ACC112 (cell line): ENCODE measurements at regions not wholly inside any gene's neighbourhood (a gene's known extent, or its start where the extent isn't known, plus 50 kb on each side); places are given as distances from the start of the nearest gene placed in this dataset.
"Not testable (repeated sequence)": the region's sequence is repeated elsewhere in the genome, so short reads cannot be mapped to it uniquely, and the experiment has no call there.

Experiments used
- H2AFZ ChIP-seq: fragments of 200-600 bp; sonication (generic); one replicate; pipeline ENCODE4 v1.6.0; 2017; ENCODE audit warnings: antibody characterized with exemption, low read length; ENCODE audit not compliant: unreplicated experiment
- H3K27ac ChIP-seq: fragments of 200-600 bp; sonication (generic); 2 replicates; pipeline ENCODE4 v1.5.1; 2014; ENCODE audit warnings: low read depth, mild to moderate bottlenecking, antibody characterized with exemption, low read length, moderate library complexity
- H3K27me3 ChIP-seq: fragments of 200-600 bp; sonication (generic); 2 replicates; pipeline ENCODE4 v1.6.1; 2014; ENCODE audit warnings: mild to moderate bottlenecking, antibody characterized with exemption, low read length, moderate library complexity, mixed read lengths; ENCODE audit not compliant: insufficient read depth
- H3K36me3 ChIP-seq: fragments of 200-600 bp; sonication (generic); 2 replicates; pipeline ENCODE4 v1.6.1; 2016; ENCODE audit warnings: mild to moderate bottlenecking, antibody characterized with exemption, low read length, moderate library complexity, mixed read lengths; ENCODE audit not compliant: insufficient read depth
- H3K4me1 ChIP-seq: fragments of 200-600 bp; sonication (generic); one replicate; pipeline ENCODE4 v1.6.1; 2016; ENCODE audit warnings: low read length, mixed read lengths; ENCODE audit not compliant: insufficient read depth, unreplicated experiment, control insufficient read depth
- H3K4me3 ChIP-seq: fragments of 200-600 bp; sonication (generic); 2 replicates; pipeline ENCODE4 v1.5.1; 2014; ENCODE audit warnings: mild to moderate bottlenecking, low read depth, low read length
- H3K79me2 ChIP-seq: fragments of 200-600 bp; sonication (generic); one replicate; pipeline ENCODE4 v1.6.0; 2016; ENCODE audit warnings: low read length; ENCODE audit not compliant: control insufficient read depth, unreplicated experiment, insufficient read depth

DNA sequence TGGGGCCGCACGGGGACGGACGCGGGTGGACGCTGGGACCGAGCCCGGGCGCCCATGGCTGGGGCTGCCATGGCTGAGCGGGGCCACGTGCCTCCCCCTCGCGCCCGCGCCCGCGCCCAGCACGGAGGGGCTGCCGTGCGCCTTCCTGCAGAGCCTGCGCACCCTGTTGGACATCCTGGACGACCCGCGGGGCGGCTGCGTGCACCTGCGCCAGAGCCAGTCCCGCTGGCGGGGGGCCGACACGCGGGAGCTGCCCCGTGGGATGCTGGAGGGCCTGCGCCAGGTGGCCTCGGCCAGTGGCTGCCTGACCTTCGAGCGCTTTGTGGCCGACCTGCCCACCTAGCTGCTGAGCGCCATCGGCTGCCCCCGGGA lies 72.5 kb upstream of the KCTD7 start:
- H3K27me3 ChIP-seq, result no peaks in the 10 kb centered on the region
- H3K79me2 ChIP-seq, result peaks cover 13% of the 10 kb centered on the region
- peaks cover 5% of the 10 kb centered on the region for H3K4me1 ChIP-seq
- no peak overlapping the region for H3K27ac ChIP-seq
- H2AFZ ChIP-seq, result no peak overlapping the region
- H3K4me3 ChIP-seq, result no peak overlapping the region
- peaks cover 9% of the 10 kb centered on the region; the same call in 1 of the 2 replicates for H3K36me3 ChIP-seq

DNA sequence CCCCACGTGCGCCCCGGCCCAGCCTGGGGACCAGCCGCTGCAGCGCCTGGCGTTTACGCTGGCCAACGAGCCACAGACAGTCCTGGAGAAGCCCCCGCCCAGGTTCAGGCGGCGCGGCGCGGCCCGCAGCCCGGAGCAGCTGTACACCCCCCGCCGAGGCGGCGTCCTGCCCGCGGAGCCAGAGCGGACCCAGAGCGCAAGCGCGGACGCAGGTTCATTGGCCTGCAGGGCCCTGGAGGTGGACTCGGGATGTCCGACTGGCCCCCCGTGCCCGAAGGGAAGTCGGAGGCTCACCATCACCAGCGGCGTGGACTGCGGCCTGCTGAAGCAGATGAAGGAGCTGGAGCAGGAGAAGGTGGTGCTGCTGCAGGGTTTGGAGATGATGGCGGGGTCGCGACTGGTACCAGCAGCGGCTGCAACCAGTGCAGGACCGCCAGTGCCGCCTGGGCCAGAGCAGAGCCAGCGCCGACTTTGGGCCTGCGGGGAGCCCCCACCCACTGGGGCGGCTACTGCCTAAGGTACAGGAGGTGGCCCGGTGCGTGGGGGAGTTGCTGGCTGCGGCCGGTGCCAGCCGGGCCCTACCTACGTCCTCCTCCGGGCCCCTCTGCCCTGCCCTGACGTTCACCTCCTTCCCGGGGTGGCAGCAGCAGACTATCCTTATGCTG lies 72.0 kb upstream of the KCTD7 start:
- no peak overlapping the region for H3K4me3 ChIP-seq
- H3K4me1 ChIP-seq, result peaks cover 5% of the 10 kb centered on the region
- H2AFZ ChIP-seq, result no peak overlapping the region
- H3K36me3 ChIP-seq, result peaks cover 9% of the 10 kb centered on the region; the same call in 1 of the 2 replicates
- H3K27me3 ChIP-seq, result no peaks in the 10 kb centered on the region
- no peak overlapping the region for H3K27ac ChIP-seq
- peaks cover 11% of the 10 kb centered on the region for H3K79me2 ChIP-seq

DNA sequence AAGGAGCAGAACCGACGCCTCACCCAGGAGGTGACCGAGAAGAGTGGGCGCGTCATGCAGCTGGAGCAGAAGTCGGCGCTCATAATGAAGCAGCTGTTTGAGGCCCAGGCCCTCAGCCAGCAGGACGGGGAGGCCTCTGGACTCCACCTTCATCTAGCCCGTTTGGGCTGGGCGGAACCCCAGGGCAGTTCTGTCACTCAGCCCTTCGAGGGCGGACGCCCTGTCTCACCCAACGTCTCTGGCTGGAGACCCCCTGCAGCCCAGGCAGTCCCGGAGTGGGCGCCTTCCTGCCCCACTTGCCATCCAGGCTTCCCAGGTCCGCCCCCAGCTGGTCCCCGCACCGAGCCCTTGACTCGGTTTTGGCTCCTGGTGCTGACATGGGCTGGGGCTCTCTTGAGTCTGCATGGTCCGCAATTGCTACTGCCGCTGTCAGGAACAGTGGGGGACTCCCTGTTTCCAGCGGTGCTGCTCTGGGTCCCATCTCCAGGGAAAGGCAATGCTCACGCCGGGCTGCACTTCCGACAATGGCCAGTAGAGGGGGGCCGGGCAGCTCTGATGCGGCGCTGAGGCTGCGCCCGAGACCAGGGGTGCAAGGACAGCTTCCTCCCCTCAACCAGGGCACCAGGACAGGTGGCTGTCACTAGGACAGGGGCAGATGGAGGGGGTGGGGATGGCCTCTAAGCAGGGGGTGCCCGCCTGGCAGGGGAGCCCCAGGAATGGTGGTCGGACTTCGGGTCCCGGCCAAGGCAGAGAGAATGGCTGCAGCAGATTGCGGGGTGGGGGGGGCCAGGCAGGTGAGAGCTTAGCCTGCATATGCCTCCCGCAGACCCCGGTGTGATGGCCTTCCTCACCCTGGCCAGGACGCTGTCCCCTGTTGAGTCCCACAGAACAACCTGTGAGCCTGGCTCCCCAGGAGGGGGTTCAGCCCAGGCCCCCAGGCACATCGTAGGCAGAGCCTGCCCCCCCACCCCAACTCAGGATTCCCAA lies 71.2 kb upstream of the KCTD7 start:
- no peak overlapping the region for H3K4me3 ChIP-seq
- peaks cover 11% of the 10 kb centered on the region for H3K79me2 ChIP-seq
- H3K4me1 ChIP-seq, result peaks cover 2% of the 10 kb centered on the region
- H3K27me3 ChIP-seq, result no peaks in the 10 kb centered on the region
- no peak overlapping the region for H2AFZ ChIP-seq
- H3K36me3 ChIP-seq, result peaks cover 9% of the 10 kb centered on the region; the same call in 1 of the 2 replicates
- no peak overlapping the region for H3K27ac ChIP-seq

DNA sequence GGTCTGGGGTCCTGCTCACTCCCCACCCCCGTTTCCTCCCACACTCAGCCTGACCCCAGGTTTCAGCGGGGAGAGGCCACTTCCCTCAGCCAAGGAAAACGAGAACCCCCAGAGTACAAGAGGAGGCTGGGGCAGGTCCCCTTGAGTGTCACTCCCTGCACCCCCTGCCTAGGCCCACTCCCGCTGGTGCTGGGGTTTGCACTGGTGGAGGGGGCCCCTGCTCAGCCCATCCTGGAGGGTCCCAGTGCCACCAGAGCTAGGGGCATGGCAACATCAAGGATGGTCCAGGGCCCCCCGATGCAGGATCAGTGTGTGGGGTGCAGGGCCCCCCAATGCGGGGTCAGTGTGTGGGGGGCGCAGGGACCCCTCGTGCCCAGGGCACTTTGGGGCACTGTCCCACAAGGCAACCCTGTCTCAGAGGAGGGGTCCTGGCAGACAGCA lies 70.5 kb upstream of the KCTD7 start:
- Histone ChIP-seq H3K4me3 (no peak overlapping the region), H3K4me1 (no peaks in the 10 kb centered on the region), H2AFZ (no peak overlapping the region), H3K27ac (no peak overlapping the region), H3K36me3 (peaks cover 4% of the 10 kb centered on the region; the same call in 1 of the 2 replicates), H3K79me2 (peaks cover 11% of the 10 kb centered on the region), H3K27me3 (no peaks in the 10 kb centered on the region)

DNA sequence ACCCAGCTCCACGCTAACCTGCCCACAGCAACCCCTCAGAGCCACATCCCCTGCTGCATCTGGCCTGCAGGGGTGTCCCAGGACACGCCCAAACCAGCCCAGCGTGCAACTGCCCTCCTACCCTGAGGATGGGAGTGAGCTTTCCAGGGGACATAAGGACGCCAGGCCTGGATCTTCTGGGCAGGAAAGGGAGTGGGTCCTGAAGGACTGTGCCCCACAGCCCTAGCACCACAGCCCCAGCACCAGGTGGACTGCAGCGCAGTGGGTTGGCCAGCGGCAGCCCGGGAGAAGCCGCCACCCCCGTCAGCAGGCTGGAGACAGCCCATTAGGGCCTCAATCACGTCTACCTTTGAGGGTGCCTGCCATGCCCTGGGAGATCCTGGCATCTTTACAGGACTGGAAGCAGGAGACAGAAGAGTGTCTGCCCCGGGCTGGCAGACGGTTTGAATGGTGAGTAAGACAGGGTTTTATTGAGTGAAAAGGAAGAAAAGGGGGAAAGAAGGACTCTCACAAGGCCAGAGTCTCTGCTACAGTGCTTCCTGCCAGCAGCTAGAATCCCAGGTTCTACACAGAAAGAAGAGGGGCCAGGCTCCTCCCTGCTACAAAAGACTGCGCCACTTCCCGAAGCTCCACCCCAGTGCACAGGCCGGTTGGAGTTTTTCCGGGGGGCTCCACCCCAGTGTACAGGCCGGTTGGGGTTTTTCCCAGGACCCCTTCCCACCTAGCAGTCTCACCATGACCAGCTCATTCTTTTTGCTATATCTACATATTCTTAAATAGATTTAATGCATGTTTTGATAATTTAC lies 69.8 kb upstream of the KCTD7 start:
- Histone ChIP-seq H2AFZ (no peak overlapping the region), H3K4me3 (no peak overlapping the region), H3K36me3 (peaks cover 4% of the 10 kb centered on the region; the same call in 1 of the 2 replicates), H3K4me1 (no peaks in the 10 kb centered on the region), H3K27ac (no peak overlapping the region), H3K27me3 (no peaks in the 10 kb centered on the region), H3K79me2 (peaks cover 12% of the 10 kb centered on the region)

DNA sequence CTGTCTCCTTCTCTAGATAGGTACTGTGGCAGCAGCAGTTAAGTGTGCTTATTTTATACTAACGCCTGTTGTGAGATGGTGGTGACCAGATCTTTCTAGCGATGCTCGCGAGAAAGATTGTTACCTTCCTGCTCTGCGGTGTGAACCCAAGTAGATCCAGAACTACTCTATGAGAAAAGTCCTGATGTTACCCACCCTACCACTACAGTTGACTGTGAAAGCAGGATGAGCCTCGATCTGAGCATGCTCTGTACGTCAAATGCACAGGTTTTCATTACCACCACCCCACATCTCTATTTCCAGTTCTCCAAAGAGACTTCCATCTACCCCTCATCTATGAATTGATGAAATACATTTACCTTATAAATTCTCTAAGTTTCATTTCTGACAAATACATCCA lies 64.6 kb upstream of the KCTD7 start:
- Histone ChIP-seq H3K79me2 (peaks cover 38% of the 10 kb centered on the region), H3K4me1 (no peaks in the 10 kb centered on the region), H3K36me3 (peaks cover 4% of the 10 kb centered on the region), H2AFZ (no peak overlapping the region), H3K27me3 (no peaks in the 10 kb centered on the region), H3K4me3 (no peak overlapping the region), H3K27ac (no peak overlapping the region)

DNA sequence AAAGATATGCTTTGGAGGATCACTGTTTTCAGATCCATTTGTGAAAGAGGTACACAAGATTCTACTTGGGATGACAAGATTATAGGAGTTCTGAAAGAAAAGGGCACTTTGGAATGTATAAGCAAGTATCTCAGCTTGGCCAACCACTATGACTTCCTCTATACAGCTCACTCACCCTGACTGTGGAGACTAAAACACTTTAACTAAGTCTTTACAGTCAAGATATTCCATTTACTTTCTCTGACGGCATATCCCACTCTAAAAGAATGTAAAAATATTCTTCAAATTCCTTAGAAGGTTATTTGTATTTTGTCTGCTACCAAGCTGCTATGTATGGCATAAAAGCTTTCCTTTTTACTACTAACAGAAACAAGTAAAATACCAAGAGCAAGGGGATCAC lies 58.5 kb upstream of the KCTD7 start:
- Histone ChIP-seq H3K79me2 (peaks cover 63% of the 10 kb centered on the region), H3K36me3 (peaks cover 15% of the 10 kb centered on the region)
- not testable (repeated sequence) for H3K4me3 ChIP-seq, H3K27me3 ChIP-seq, H3K4me1 ChIP-seq, H3K27ac ChIP-seq, H2AFZ ChIP-seq

DNA sequence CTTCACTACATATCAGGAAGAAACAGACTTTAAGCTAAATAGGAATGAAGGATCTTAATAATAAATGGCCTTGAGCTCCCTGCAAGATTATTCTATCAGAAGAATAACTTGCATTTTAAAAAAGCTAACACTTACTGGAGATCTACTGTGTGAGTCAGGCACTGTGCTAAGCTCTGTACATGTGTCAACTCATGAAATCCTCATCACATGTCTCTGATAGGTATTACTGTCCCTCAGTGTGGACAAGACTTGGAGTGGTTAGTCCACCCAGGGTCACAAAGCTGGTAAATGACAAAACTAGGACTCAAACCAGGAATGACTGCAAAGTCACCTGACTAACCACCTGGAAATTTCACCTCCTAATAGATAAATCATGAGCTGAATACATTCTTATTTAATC lies 57.1 kb upstream of the KCTD7 start:
- Histone ChIP-seq H3K27ac (no peak overlapping the region), H3K27me3 (no peaks in the 10 kb centered on the region), H2AFZ (no peak overlapping the region), H3K4me1 (no peaks in the 10 kb centered on the region), H3K79me2 (peaks cover 67% of the 10 kb centered on the region), H3K4me3 (no peak overlapping the region), H3K36me3 (peaks cover 17% of the 10 kb centered on the region)

DNA sequence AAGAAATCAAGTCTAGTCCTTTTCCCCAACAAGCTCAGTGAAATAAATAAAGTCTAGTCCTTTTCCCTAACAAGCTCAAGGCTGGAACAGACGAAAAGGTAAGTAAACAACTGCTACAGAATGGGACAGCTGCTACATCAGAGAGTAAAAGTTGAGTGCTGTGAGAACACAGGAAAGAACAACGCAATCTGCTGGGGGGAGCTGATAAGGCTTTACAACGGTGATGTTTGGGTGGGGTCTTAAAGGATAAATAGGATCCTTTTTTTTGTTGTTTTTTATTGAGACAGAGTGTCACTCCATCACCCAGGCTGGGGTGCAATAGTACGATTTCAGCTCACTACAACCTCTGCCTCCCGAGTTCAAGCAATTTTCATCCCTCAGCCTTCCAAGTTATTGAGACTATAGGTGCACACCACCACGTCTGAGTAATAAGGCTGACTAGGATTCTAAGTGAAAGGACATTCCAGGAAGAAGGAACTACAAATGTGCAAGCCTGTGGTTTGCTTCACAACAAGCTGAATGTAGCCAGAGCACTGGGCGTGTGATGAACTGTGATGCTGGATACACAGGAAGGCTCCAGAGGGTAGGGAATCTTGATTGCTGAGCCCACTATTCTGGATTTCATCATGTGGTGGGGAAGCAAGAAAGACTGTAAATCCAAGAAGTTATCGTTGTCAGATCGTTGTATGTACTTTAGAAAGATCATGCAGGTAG lies 54.7 kb upstream of the KCTD7 start:
- H3K4me3 ChIP-seq, H3K4me1 ChIP-seq, H3K27me3 ChIP-seq, H2AFZ ChIP-seq, H3K27ac ChIP-seq: not testable (repeated sequence)
- peaks cover 18% of the 10 kb centered on the region for H3K36me3 ChIP-seq
- peaks cover 79% of the 10 kb centered on the region for H3K79me2 ChIP-seq

DNA sequence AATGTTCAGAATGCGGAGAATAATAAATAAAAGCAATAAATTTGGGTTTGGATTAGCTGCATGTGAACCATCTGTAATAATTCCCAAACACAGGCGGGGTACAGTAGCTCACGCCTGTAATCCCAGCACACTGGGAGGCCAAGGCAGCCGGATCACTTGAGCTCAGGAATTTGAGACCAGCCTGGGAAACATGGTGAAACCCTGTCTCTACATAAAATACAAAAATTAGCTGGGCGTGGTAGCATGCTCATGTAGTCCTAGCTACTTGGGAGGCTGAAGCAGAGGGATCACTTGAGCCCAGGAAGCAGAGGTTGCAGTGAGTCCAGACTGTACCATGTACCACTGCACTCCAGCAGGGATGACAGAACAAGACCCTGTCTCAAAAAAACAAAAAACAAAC lies 53.9 kb upstream of the KCTD7 start:
- not testable (repeated sequence) for H3K27ac ChIP-seq, H2AFZ ChIP-seq, H3K27me3 ChIP-seq, H3K4me3 ChIP-seq, H3K4me1 ChIP-seq
- Histone ChIP-seq H3K36me3 (peaks cover 15% of the 10 kb centered on the region), H3K79me2 (peaks cover 81% of the 10 kb centered on the region)
